SH-SY5Y (cell line): ENCODE measurements at regions not wholly inside any gene's neighbourhood (a gene's known extent, or its start where the extent isn't known, plus 50 kb on each side); places are given as distances from the start of the nearest gene placed in this dataset.

Source experiments
- GATA2 ChIP-seq: IDR thresholded peaks from 2 replicates; pipeline ENCODE4 v1.6.1; 2011; ENCODE audit warnings: mild to moderate bottlenecking, low read depth, low read length
- GATA3 ChIP-seq: IDR thresholded peaks from 2 replicates; pipeline ENCODE4 v1.6.1; 2011; ENCODE audit warnings: low read depth, mild to moderate bottlenecking, low read length, moderate library complexity

DNA sequence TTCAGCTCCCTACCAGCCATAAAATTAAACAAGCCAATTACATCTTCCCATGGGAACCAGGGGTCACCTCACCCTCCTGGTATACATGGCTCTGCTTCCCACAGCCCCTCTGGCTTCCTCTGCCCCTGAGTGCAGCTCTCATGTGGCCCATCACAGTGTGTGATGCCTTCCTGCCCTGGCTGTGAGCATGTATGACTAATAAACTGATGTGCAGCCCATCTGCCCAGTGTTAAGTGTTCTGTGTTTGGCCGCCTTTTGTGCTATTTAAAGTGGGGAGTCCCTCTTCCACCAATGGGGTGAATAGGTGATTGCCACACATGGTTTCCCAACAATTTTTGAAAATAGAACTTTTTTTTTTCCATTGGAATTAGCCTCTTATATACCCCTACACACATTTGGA is 87.7 kb upstream of the PIEZO2 start:
- TF ChIP-seq GATA2 (no peak), GATA3 (no peak)

DNA sequence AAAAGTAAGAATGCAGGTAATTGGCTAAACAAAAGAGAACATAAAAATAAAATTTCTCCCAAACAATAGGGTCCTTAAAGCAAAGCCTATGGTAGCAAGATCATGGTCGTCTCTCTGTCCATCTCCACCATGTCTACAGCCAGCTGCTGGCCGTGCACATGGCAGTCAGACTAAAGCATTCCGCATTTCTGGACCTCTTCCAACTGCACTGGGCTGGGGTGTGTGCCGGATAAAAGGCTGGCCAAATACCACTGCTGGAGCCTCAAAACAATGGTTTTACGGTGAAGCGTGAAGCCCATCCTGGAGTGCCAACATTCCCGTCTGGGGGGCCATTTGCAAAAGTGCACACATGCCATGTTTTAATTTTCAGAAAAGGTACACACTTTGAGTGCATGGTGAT is 74.8 kb upstream of the PIEZO2 start:
- TF ChIP-seq GATA2, result no peak

DNA sequence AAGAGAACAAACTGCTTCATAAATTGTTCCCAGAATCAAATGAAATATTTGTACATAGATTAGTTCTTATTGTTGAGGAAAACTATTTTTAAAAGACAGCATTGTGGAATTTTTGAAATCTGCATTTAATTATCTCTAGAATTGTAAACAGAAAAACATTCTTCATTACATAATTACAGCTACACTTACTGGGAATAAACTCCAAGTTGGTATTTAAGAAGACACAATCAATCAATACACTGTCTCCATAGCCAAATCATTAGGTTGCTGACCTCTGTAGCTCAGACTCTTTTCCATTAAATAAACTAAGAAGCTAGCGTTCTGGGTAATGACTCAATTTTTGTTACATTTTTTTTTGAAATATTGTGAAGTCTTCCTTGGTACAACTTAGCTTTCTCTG is 70.2 kb upstream of the PIEZO2 start:
- TF ChIP-seq GATA2 (no peak), GATA3 (no peak)

DNA sequence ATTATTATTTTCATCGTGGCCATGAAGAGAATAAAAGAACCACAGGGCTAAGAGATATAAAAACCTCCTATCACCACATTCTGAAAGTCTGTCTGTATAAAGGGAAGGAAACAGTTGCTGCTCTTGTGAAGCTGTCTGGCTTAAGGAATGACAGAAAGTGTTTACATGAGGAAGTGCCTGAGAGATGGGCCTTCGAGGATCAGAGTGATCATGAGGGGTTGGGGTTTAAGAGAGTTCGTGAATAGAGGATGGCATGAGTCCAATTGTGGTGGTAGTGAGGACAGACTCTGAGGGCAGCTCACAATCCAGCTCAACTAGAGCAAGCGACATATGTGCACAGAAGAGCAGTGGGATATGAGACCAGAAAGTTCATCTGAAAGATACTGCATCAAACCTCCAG is 65.8 kb upstream of the PIEZO2 start:
- TF ChIP-seq GATA3 (no peak), GATA2 (no peak)

DNA sequence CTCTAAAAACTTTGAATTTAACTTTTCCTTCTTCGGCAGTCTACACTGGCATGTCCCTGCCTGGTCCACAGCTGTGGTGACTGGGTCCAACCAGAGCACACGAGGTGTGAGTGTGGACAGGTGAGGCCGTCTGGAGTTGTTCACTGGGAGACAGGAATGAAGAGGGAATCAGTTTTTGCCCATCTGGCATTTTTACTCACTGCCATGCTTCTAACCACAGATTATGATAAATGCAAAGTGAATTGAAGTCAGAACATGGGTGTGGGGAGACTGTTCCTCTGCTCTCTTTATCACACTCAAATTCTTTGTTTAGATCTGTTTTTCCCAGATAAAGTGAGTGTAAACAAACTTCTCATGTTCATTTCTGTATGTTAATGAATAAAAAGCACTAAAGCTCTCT is 54.7 kb upstream of the PIEZO2 start:
- no peak for TF ChIP-seq GATA2
- TF ChIP-seq GATA3, result no peak

DNA sequence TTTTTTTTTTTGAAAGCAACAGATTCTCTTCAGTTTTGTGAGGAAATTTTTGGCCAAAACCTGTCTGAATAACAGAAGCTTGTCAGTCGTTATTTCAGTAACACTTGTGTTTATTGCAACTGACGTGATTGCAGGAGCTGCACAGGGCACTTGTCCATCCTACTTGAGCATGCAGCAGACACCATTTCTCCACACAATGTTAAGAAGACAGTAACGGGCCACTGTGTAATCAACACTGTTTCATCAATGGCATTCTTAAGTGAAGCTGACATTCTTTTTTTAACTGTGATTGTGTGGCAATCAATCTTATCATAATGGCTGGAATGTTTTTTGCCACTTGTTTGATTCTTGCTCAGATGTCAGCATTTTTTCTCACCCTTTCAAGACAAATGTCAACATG is 50.1 kb upstream of the PIEZO2 start:
- TF ChIP-seq GATA2 (no peak), GATA3 (no peak)
